Kidney tubule cell (primary cell): ENCODE measurements at regions not wholly inside any gene's neighbourhood (a gene's known extent, or its start where the extent isn't known, plus 50 kb on each side); places are given as distances from the start of the nearest gene placed in this dataset.

ENCODE experiments used
- DNase-seq: peaks from one replicate; pipeline ENCODE4 v3.0.0-alpha.2; 2018; ENCODE audit warnings: low spot score

- DNase-seq, result no peak
Observed at GRCh38 chr16:59707436-59708226, 973.5 kb upstream of the GOT2 start.

DNA sequence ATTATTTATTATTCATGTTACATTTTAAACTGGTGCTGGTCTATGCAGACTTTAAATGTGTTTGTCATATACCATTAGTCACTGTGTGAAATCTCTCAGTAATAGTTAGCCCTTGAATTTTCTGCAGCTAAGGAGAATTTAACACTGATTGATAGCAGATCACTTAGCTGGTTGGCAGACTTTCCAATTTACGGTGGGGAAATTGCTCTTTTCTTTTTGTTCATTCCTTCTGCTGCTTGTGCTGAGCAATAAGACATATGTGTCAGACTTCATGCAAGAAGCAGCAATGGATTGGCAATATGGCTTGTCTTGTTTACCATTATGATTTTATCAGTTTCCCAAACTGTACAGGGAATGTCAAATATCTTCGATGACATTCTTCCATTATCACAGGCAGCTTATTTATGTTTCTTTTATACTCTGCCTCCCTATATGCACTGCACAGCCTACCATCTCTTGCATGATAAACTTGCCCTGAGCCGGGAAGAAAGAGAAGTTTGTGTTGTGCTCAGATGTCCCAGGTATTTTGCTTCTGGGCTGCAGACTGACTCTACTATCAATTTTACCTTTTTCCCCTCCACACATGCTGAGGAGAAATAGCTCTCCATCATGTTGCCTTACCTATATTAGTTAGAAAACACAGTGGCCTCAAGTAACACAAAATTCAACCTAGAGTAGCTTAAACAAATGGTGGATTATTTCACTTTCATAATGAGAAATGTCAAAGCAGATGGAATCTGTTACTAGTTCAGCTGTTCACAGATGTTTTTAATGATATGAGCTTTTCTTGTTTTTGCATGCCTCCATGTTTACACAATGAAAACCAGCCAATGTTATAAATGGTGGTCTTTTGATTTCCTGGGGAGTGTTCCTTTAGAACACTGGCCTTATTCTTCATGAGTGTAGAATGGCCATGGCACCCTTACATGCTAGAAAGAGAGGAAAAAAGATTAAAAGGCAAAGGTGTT is 968.1 kb upstream of the GOT2 start:
- DNase-seq, result no peak

- no peak for DNase-seq
Observed at GRCh38 chr16:59699786-59700185, 965.7 kb upstream of the GOT2 start.

GRCh38 chr16:59698346-59699020 is 964.4 kb upstream of the GOT2 start:
- DNase-seq, result no peak

DNA sequence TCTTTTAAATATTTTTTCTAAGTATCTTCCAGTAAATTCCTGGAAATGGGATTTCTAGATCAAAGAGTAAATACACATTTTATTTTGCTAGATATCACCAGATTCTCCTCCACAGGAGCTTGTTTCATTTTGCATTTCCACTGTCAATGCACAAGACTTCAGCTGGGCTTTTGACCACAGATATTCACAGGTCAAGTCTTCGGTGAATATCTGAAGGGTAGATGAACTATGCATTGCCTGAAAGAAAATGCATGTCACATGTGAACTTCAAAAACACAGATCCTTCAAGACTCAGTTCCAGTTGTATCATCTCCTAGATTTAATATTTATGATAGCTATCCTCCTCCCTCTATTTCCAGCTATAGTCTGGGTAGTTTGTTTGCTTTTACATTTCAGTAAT is 963.6 kb upstream of the GOT2 start:
- DNase-seq, result no peak

DNA sequence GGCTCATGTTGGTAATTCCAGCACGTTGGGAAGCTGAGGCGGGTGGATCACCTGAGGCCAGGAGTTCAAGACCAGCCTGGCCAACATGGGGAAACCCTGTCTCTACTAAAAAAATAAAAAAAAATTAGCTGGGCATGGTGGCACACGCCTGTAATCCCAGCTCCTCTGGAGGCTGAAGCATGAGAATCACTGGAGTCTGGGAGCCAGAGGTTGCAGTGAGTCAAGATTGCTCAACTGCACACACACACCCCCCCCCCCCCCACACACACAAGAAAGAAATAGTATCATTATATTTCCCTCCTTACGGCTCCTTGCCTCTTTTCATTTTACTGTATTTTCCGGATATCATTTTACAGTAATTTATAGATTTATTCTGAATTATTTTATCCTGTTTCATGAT is 963.1 kb upstream of the GOT2 start:
- no peak for DNase-seq

GRCh38 chr16:59696495-59696894 is 962.4 kb upstream of the GOT2 start:
- DNase-seq, result no peak

DNA sequence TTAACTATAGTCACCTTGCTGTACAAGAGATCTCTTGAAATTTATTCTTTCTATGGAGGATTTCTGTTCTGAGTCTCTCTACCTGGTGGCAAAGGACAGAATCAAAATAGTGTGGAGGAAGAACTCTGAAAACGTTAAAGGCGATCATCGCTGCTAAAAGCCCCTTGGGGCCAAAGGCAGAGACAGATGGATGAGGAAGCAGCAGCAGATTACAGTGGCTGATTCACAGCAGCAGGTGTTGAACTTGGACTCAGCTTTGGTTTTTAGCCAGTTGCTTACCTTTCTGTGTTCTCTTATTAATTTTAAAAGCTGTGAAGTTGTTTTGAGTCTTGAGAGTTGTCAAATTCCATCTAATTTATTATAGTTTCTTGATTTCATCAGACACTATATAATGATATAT is 956.1 kb upstream of the GOT2 start:
- no peak for DNase-seq

GRCh38 chr16:59688006-59688405 is 953.9 kb upstream of the GOT2 start:
- no peak for DNase-seq

DNA sequence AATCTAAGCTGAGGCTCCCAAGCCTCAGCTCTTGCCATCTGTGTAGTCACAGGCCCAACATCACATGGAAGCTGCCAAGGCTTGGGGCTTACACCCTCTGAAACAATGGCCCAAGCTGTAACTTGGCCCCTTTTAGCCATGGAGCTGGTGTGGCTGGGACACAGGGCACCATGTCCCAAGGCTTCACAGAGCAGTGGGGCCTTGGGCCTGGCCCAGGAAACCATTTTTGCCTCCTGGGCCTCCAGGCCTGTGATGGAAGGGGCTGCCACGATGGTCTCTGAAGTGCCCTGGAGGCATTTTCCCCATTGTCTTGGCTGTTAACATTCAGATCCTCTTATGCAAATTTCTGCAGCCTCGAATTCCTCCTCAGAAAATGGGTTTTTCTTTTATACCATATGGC is 952.3 kb upstream of the GOT2 start:
- DNase-seq, result no peak

GRCh38 chr16:59684911-59685310 is 950.8 kb upstream of the GOT2 start:
- no peak for DNase-seq

DNA sequence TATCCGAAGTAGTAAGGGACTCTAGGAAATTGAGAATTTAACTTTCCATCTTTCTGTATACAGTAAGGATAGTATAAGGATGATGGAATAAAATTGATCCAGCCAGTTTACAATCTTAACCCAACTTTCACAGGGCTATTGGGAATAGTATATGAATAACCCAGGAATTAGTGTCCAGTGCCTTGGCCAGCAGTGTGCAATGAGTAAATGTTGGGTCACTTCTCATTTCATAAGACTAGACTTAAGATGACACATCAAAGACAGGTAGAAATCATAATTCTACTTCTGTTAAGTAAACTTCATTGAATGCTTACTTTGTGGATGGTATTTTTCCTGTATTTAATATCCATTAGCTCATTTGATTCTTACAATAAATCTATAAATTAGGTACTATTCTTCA is 949.6 kb upstream of the GOT2 start:
- no peak for DNase-seq

GRCh38 chr16:59665618-59666220 is 931.6 kb upstream of the GOT2 start:
- no peak for DNase-seq

DNA sequence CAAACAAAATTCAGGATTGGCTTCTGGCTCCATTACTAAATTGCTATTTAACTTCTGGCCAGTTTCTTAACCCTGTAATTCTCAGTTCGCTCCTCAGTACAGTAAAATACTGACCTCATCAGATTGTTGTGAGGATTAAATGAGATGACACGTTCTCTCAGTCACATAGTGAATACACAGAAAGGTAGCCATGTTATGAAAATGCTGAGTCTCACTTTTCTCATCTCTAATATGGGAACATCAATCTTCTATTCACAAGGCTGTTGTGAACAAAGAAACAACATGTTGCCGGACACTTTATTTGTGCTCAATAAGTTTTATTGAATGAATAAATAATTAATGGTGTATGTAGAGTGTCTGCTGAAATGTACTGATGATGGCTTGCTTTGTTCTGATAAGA is 924.5 kb upstream of the GOT2 start:
- DNase-seq, result no peak

DNA sequence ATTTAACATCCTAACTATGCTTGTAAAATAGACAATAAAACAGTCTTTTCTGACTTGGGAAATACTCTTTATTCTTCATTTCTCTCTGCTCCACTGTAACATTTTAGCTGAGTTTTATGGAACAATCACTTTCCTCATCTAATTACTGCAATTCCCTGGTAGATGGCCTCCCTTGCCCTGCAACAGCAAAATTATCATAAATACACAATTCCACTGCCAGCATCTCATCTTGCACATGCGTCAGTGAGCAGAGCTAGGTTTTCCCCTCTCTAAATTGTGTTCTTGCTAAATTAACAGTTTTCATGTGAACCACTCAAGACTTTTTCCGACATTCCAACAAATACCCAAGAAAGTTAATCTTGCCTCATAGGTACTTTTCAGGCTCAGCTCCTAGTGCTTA is 920.9 kb upstream of the GOT2 start:
- DNase-seq, result no peak

GRCh38 chr16:59654455-59654854 is 920.3 kb upstream of the GOT2 start:
- DNase-seq, result no peak

DNA sequence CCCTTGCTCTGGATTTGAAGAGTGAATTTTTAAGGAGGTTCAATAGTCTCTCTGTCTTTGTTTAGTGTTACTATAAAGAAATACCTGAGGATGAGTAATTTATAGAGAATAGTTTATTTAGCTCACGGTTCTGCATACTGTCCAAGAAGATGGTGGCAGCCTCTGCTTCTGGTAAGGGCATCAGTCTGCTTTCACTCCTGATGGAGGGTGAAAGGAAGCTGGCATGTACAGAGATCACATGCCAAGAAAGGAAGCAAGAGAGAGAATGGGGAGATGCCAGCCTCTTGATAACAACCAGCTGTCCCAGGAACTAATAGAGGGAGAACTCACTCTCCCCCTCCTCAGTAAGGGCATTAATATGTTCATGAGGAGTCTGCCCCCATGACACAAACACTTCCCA is 917.5 kb upstream of the GOT2 start:
- DNase-seq, result no peak

DNA sequence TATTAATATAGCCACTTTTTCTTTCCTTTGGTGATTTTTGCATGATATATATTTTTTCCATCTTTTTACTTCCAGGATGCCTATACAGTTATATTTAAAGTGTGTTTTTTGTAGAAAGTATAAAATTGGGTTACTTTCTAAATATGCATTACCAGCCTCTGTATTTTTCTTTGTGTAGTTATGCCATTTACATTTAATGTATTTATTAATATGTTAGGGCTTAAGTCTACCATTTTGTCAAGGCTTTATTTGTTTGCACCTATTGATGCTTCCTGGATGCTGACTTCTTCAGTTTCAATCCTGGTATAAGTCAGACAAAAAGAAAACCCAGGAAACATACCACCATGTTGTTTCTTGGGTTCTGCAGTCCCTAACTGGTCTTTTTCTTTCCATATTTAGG is 911.1 kb upstream of the GOT2 start:
- no peak for DNase-seq

GRCh38 chr16:59635674-59636073 is 901.6 kb upstream of the GOT2 start:
- DNase-seq, result peak; percentile 4

- no peak for DNase-seq
Observed at GRCh38 chr16:59634951-59635350, 900.8 kb upstream of the GOT2 start.

GRCh38 chr16:59634004-59634579 is 900.0 kb upstream of the GOT2 start:
- DNase-seq, result peak; percentile 29
